ENCODE measurements at regions not wholly inside any gene's neighbourhood (a gene's known extent, or its start where the extent isn't known, plus 50 kb on each side); places are given as distances from the start of the nearest gene placed in this dataset.

- TF ChIP-seq FOXA1 (IDR thresholded peaks at IDR 0.05): no peak
- no peak for TF ChIP-seq SUZ12 (IDR thresholded peaks at IDR 0.05)
- no peak for TF ChIP-seq SP1 (IDR thresholded peaks at IDR 0.05)
- no peak for TF ChIP-seq ELF4 (IDR thresholded peaks at IDR 0.05)
- no peak for TF ChIP-seq TARDBP (IDR thresholded peaks at IDR 0.05)
- no peak for TF ChIP-seq BHLHE40 (IDR thresholded peaks at IDR 0.05; ENCODE audit: borderline replicate concordance)
Measured at GRCh38 chr4:122205687-122206086, 53.6 kb downstream of the BLTP1 start.
